DOHH2 (cell line): ENCODE measurements at regions not wholly inside any gene's neighbourhood (a gene's known extent, or its start where the extent isn't known, plus 50 kb on each side); places are given as distances from the start of the nearest gene placed in this dataset.

Experiments
- H3F3A ChIP-seq: fragments of 200-600 bp; sonication (generic), shearing (Covaris generic); 2 replicates; pipeline ENCODE4 v1.6.0; 2016; ENCODE audit warnings: antibody characterized with exemption, mild to moderate bottlenecking; ENCODE audit not compliant: control insufficient read depth, insufficient read depth
- H3K27ac ChIP-seq: fragments of 200-600 bp; sonication (generic); 2 replicates; pipeline ENCODE4 v1.5.1; 2014; ENCODE audit warnings: low read depth, mild to moderate bottlenecking, low read length, moderate library complexity
- H3K27me3 ChIP-seq: fragments of 200-600 bp; sonication (generic); 2 replicates; pipeline ENCODE4 v1.6.1; 2014; ENCODE audit warnings: mild to moderate bottlenecking, low read length, mixed read lengths; ENCODE audit not compliant: control insufficient read depth
- H3K36me3 ChIP-seq: fragments of 200-600 bp; sonication (generic); 2 replicates; pipeline ENCODE4 v1.6.1; 2014; ENCODE audit warnings: mild to moderate bottlenecking, low read length, moderate library complexity, mixed read lengths; ENCODE audit not compliant: control insufficient read depth
- H3K4me1 ChIP-seq: fragments of 200-600 bp; sonication (generic); 2 replicates; pipeline ENCODE4 v1.6.1; 2014; ENCODE audit warnings: mild to moderate bottlenecking, low read length, mixed read lengths; ENCODE audit not compliant: control insufficient read depth
- H3K4me2 ChIP-seq: fragments of 200-600 bp; sonication (generic); 2 replicates; pipeline ENCODE4 v1.6.0; 2014; ENCODE audit warnings: mild to moderate bottlenecking, low read length, moderate library complexity
- H3K4me3 ChIP-seq: fragments of 200-600 bp; sonication (generic); 2 replicates; pipeline ENCODE4 v1.5.1; 2014; ENCODE audit warnings: mild to moderate bottlenecking, low read length, mixed read lengths
- H3K79me2 ChIP-seq: fragments of 200-600 bp; sonication (generic); 2 replicates; pipeline ENCODE4 v1.6.1; 2014; ENCODE audit warnings: mild to moderate bottlenecking, low read length, mixed read lengths; ENCODE audit not compliant: control insufficient read depth
- H3K9me2 ChIP-seq: fragments of 200-600 bp; sonication (generic); replicated peaks from 2 replicates; pipeline ENCODE4 v1.6.1; 2014; ENCODE audit warnings: mild to moderate bottlenecking, low read length, mixed read lengths; ENCODE audit not compliant: control insufficient read depth
- H3K9me3 ChIP-seq: fragments of 200-600 bp; sonication (generic); 2 replicates; pipeline ENCODE4 v1.6.1; 2014; ENCODE audit warnings: antibody characterized with exemption, low read length, mixed read lengths; ENCODE audit not compliant: control insufficient read depth, insufficient read depth
- H4K20me1 ChIP-seq: fragments of 200-600 bp; sonication (generic); 2 replicates; pipeline ENCODE4 v1.6.0; 2014; ENCODE audit warnings: low read depth, mild to moderate bottlenecking, antibody characterized with exemption, low read length, moderate library complexity; ENCODE audit not compliant: control insufficient read depth, insufficient read depth
- EZH2phosphoT487 ChIP-seq: fragments of 200-600 bp; sonication (generic); IDR thresholded peaks from 2 replicates; pipeline ENCODE4 v1.6.1; 2017; ENCODE audit warnings: borderline replicate concordance, mild to moderate bottlenecking, antibody characterized with exemption, low read length, moderate library complexity, mixed read lengths
- TF ChIP-seq, protein P1 (sequence below): fragments of 200-600 bp; sonication (generic); IDR thresholded peaks from one replicate; pipeline ENCODE4 v1.5.1; 2014; ENCODE audit warnings: antibody characterized with exemption, mild to moderate bottlenecking, low read depth, low read length; ENCODE audit not compliant: poor library complexity, severe bottlenecking

DNA sequence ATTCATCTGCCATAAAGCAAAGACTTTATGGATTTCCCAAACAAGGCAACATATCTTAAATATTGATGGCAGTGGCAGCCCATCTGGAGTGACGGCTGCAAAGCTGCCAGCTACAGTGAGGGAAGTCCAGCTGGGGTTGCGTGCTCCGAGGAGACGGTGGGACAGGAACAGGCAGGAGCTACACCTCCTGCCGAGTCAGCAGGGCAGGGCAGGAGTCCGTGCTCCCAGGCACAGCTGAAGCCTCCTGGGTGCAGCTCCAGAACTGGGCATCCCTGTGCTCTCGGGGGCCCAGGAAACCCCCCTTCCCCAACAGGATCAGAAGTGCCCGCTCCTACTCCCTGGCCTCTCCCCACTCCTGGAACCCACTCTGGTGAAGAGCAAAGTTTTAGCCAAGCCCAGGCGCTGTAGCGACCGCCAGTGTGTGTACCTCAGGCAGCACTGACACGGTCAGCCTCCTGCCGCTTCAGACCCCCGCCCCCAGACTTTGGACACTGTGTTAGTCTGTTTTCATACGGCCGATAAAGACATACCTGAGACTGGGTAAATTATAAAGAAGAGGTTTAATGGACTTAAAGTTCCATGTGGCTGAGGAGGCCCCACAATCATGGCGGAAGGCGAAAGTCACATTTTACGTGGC, 556.4 kb upstream of the CCDC54 start:
- no peak overlapping the region for H3K4me3 ChIP-seq
- TF ChIP-seq EZH2phosphoT487, result no peak
- TF ChIP-seq, protein P1, sequence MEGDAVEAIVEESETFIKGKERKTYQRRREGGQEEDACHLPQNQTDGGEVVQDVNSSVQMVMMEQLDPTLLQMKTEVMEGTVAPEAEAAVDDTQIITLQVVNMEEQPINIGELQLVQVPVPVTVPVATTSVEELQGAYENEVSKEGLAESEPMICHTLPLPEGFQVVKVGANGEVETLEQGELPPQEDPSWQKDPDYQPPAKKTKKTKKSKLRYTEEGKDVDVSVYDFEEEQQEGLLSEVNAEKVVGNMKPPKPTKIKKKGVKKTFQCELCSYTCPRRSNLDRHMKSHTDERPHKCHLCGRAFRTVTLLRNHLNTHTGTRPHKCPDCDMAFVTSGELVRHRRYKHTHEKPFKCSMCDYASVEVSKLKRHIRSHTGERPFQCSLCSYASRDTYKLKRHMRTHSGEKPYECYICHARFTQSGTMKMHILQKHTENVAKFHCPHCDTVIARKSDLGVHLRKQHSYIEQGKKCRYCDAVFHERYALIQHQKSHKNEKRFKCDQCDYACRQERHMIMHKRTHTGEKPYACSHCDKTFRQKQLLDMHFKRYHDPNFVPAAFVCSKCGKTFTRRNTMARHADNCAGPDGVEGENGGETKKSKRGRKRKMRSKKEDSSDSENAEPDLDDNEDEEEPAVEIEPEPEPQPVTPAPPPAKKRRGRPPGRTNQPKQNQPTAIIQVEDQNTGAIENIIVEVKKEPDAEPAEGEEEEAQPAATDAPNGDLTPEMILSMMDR, result no peak
- H3K4me1 ChIP-seq, result no peaks in the 10 kb centered on the region
- H3F3A ChIP-seq, result no peaks in the 10 kb centered on the region
- H3K79me2 ChIP-seq, result no peaks in the 10 kb centered on the region
- no peaks in the 10 kb centered on the region; the same call in 1 of the 2 replicates for H3K9me3 ChIP-seq
- H3K4me2 ChIP-seq, result no peak overlapping the region
- H3K27ac ChIP-seq, result no peak overlapping the region
- H3K27me3 ChIP-seq, result no peaks in the 10 kb centered on the region
- no peaks in the 10 kb centered on the region for H3K36me3 ChIP-seq
- H4K20me1 ChIP-seq, result no peaks in the 10 kb centered on the region
- H3K9me2 ChIP-seq, result no peaks in the 10 kb centered on the region

DNA sequence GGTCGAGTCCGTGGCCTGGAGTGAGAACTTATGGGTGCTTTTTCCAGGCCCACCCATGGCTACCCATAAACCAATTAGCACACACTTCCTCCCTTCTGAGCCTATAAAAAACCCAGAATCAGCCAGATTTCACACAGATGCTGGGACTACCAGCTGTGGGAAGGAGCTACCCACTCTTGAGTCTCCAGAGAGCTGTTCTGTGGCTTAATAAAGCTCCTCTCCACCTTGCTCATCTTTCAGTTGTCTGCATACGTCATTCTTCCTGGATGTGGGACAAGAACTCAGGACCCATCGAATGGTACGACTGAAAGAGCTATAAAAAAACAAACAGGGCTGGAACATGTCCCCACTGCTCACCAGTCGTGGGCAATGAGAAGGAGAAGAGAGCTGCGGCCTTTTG, 555.4 kb upstream of the CCDC54 start:
- Histone ChIP-seq H3K4me3 (no peak overlapping the region), H3F3A (no peaks in the 10 kb centered on the region), H3K4me2 (no peak overlapping the region), H4K20me1 (no peaks in the 10 kb centered on the region), H3K9me2 (no peaks in the 10 kb centered on the region), H3K79me2 (no peaks in the 10 kb centered on the region), H3K9me3 (no peaks in the 10 kb centered on the region; the same call in 1 of the 2 replicates), H3K27ac (no peak overlapping the region), H3K4me1 (no peaks in the 10 kb centered on the region), H3K27me3 (no peaks in the 10 kb centered on the region), H3K36me3 (no peaks in the 10 kb centered on the region)
- TF ChIP-seq, protein P1, result no peak
- no peak for TF ChIP-seq EZH2phosphoT487

DNA sequence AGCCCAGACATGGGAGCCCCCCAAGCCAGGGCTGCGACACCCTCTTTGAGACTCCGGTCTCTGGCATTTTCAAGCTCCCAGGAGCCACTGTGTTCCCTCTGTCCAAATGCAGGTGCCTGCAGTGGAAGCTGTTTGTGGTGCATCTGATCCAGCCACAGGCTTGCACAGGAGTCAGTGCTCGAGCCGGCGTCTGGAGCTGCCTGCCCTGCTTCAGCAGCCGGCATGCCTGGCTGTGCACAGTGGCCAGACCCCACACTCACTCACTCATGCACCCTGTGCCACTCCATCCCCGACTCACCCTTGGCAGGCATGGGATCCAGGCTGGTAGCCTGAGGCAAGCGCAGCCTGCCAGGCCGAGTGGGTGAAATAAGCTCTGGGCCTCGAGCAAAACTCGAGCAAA, 555.0 kb upstream of the CCDC54 start:
- Histone ChIP-seq H3K4me1 (no peaks in the 10 kb centered on the region), H3K9me2 (no peaks in the 10 kb centered on the region), H3K4me3 (no peak overlapping the region), H3K27me3 (no peaks in the 10 kb centered on the region), H4K20me1 (no peaks in the 10 kb centered on the region), H3K79me2 (no peaks in the 10 kb centered on the region), H3K27ac (no peak overlapping the region), H3F3A (no peaks in the 10 kb centered on the region), H3K36me3 (no peaks in the 10 kb centered on the region), H3K9me3 (no peaks in the 10 kb centered on the region; the same call in 1 of the 2 replicates), H3K4me2 (no peak overlapping the region)
- TF ChIP-seq, protein P1, result no peak
- no peak for TF ChIP-seq EZH2phosphoT487
